Uterus (tissue), 3 donors: ENCODE measurements at regions not wholly inside any gene's neighbourhood (a gene's known extent, or its start where the extent isn't known, plus 50 kb on each side); places are given as distances from the start of the nearest gene placed in this dataset.
A peak's percentile ranks its signal among the peaks of the same experiment; 100 is the strongest.
"Not testable (repeated sequence)": the region's sequence is repeated elsewhere in the genome, so short reads cannot be mapped to it uniquely, and the experiment has no call there.

Experiments used
- DNase-seq, 2 donors: peaks; one replicate each; pipeline ENCODE4 v3.0.0-alpha.2; 2019 to 2020
- H3K27ac ChIP-seq, 2 donors: fragments of 200-600 bp; sonication (generic); 1 replicate in 1 of 2; 2 replicates in 1 of 2; pipeline ENCODE4 v1.5.1; 2016 to 2018
- H3K27me3 ChIP-seq, 2 donors: fragments of 200-600 bp; sonication (generic); one replicate each; pipeline ENCODE4 v1.5.1; 2018 to 2019; ENCODE audit warnings: control low read depth in 1 of 2
- H3K36me3 ChIP-seq, 2 donors: fragments of 200-600 bp; sonication (generic); one replicate each; pipeline ENCODE4 v1.5.1; 2019; ENCODE audit warnings: control low read depth in 1 of 2
- H3K4me1 ChIP-seq, 2 donors: fragments of 200-600 bp; sonication (generic); one replicate each; pipeline ENCODE4 v1.5.1; 2018 to 2019; ENCODE audit warnings: control low read depth in 1 of 2
- H3K4me3 ChIP-seq, 2 donors: fragments of 200-600 bp; sonication (generic); 1 replicate in 1 of 2; 2 replicates in 1 of 2; pipeline ENCODE4 v1.5.1; 2018 to 2019; ENCODE audit warnings: mild to moderate bottlenecking in 1 of 2
- H3K9me3 ChIP-seq, 2 donors: fragments of 200-600 bp; sonication (generic); one replicate each; pipeline ENCODE4 v1.5.1; 2019; ENCODE audit warnings: control low read depth in 1 of 2
- POLR2A ChIP-seq, 2 donors: fragments of 450-650 bp; IDR thresholded peaks; one replicate each; pipeline ENCODE4 v1.6.1; 2016; ENCODE audit warnings: antibody characterized with exemption in 2 of 2, mild to moderate bottlenecking in 1 of 2, moderate library complexity in 1 of 2
- intact Hi-C: fragments of 100-400 bp; cut with DNase I; formaldehyde crosslinking; loops from one replicate; pipeline ENCODE4 v1.15.1; 2023; ENCODE audit warnings: low total_unique reads
- TF ChIP-seq, protein P1 (sequence below), 4 experiments: fragments of 200-600 bp in 2 of 4; fragments of 450-650 bp in 2 of 4; sonication (generic) in 2 of 4; IDR thresholded peaks; one replicate each; pipeline ENCODE4 v1.5.1; 2016 to 2019; ENCODE audit warnings: antibody characterized with exemption in 4 of 4, mild to moderate bottlenecking in 2 of 4, moderate library complexity in 1 of 4
- donor health status: DM: yes; HTN: yes; CAD: no.

DNA sequence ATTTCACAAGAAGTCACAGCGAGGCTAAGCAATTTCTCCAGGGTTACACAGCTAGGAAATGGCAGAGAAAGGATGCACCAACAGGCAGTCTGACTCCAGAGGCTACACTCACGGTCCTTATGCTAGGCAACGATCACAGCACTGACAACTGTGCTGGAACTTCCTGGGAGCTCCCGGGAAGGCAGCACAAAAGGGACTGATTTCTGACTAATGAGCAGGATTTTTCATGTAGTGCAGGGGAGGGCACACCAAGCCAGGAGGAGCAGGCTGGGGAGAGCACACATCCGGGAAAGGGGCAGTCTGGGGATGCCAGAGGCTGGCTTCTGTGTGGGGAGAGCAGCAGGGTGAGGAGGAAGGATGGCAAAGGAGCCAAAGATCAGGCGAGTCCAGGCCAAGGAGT, 486.7 kb downstream of the OMA1 start:
- no peaks in the 10 kb centered on the region for H3K4me1 ChIP-seq
- no peak overlapping the region for H3K27ac ChIP-seq
- no peak for DNase-seq
- H3K4me3 ChIP-seq = no peak overlapping the region
- no peaks in the 10 kb centered on the region for H3K9me3 ChIP-seq
- H3K36me3 ChIP-seq = no peaks in the 10 kb centered on the region
- TF ChIP-seq, protein P1, sequence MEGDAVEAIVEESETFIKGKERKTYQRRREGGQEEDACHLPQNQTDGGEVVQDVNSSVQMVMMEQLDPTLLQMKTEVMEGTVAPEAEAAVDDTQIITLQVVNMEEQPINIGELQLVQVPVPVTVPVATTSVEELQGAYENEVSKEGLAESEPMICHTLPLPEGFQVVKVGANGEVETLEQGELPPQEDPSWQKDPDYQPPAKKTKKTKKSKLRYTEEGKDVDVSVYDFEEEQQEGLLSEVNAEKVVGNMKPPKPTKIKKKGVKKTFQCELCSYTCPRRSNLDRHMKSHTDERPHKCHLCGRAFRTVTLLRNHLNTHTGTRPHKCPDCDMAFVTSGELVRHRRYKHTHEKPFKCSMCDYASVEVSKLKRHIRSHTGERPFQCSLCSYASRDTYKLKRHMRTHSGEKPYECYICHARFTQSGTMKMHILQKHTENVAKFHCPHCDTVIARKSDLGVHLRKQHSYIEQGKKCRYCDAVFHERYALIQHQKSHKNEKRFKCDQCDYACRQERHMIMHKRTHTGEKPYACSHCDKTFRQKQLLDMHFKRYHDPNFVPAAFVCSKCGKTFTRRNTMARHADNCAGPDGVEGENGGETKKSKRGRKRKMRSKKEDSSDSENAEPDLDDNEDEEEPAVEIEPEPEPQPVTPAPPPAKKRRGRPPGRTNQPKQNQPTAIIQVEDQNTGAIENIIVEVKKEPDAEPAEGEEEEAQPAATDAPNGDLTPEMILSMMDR (IDR thresholded peaks at IDR 0.05) = no peak
- H3K27me3 ChIP-seq = no peaks in the 10 kb centered on the region
- intact Hi-C loops = no loop called here

GRCh38 chr1:58058323-58058722, 488.2 kb downstream of the OMA1 start:
- Histone ChIP-seq H3K9me3 (no peaks in the 10 kb centered on the region), H3K27ac (no peak overlapping the region), H3K4me1 (no peaks in the 10 kb centered on the region), H3K27me3 (no peaks in the 10 kb centered on the region), H3K4me3 (no peak overlapping the region), H3K36me3 (no peaks in the 10 kb centered on the region)
- DNase-seq = no peak
- TF ChIP-seq, protein P1 (IDR thresholded peaks at IDR 0.05) = no peak
- TF ChIP-seq POLR2A (IDR thresholded peaks at IDR 0.05) = no peak
- intact Hi-C loops = no loop called here

GRCh38 chr1:58057826-58058225, 488.7 kb downstream of the OMA1 start:
- H3K4me1 ChIP-seq = no peaks in the 10 kb centered on the region
- intact Hi-C loops = no loop called here
- H3K4me3 ChIP-seq = no peak overlapping the region
- no peaks in the 10 kb centered on the region for H3K36me3 ChIP-seq
- TF ChIP-seq, protein P1 (IDR thresholded peaks at IDR 0.05) = no peak
- no peak for TF ChIP-seq POLR2A (IDR thresholded peaks at IDR 0.05)
- H3K27ac ChIP-seq = no peak overlapping the region
- DNase-seq = no peak
- H3K27me3 ChIP-seq = no peaks in the 10 kb centered on the region
- no peaks in the 10 kb centered on the region for H3K9me3 ChIP-seq

DNA sequence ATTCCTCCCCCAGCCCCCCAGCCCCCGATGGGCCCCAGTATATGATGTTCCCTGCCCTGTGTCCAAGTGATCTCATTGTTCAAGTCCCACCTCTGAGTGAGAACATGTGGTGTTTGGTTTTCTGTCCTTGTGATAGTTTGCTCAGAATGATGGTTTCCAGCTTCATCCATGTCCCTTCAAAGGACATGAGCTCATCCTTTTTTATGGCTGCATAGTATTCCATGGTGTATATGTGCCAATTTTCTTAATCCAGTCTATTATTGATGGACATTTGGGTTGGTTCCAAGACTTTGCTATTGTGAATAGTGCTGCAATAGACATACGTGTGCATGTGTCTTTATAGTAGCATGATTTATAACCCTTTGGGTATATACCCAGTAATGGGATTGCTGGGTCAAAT, 495.3 kb downstream of the OMA1 start:
- intact Hi-C loops = not testable (repeated sequence)

DNA sequence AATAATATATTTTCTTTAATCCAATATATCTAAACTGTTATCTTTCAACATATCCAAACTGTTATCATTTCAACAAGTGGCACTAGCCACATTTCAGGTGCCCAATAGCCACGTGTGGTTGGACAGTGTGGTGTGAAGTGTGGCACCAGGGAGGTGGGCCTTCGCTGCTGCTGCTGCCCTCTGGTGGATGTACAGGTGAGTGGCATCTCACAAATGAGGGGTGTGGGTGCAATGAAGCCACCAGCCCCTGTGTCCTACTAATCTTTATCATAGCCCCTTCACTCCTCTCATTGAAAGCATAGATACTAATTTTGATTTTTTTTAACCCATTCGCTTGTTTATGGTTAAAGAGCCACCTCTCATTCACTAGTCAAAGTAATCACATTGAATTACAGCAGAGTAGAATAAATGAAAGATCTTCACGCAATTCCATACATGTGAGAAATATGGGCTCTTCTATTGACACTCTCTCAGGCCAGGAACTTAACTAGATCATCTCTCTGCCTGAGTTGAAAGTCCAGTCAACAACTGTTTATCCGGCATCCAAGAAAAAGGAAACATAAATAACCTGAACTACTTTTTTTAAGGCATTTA, 499.2 kb downstream of the OMA1 start:
- TF ChIP-seq, protein P1 (IDR thresholded peaks at IDR 0.05) = peak in 2 of 4 experiments; percentile 16 to 17
- TF ChIP-seq POLR2A (IDR thresholded peaks at IDR 0.05) = no peak
- H3K4me3 ChIP-seq = no peak overlapping the region
- H3K27ac ChIP-seq = no peak overlapping the region
- H3K36me3 ChIP-seq = no peaks in the 10 kb centered on the region
- no peaks in the 10 kb centered on the region for H3K27me3 ChIP-seq
- H3K9me3 ChIP-seq = no peaks in the 10 kb centered on the region
- H3K4me1 ChIP-seq = no peaks in the 10 kb centered on the region
- DNase-seq = no peak
- intact Hi-C loops = no loop called here

More for the DNA sequence above, 495.3 kb downstream of the OMA1 start:
- not testable (repeated sequence) for H3K4me1 ChIP-seq, H3K4me3 ChIP-seq, H3K27ac ChIP-seq, H3K36me3 ChIP-seq, DNase-seq, H3K27me3 ChIP-seq, H3K9me3 ChIP-seq
